ENCODE measurements at regions not wholly inside any gene's neighbourhood (a gene's known extent, or its start where the extent isn't known, plus 50 kb on each side); places are given as distances from the start of the nearest gene placed in this dataset.
"Not testable (repeated sequence)": the region's sequence is repeated elsewhere in the genome, so short reads cannot be mapped to it uniquely, and the experiment has no call there.

GRCh38 chr2:179322289-179322688 lies 57.7 kb upstream of the SESTD1 start:
- H3K9ac ChIP-seq (ENCODE audit: low read depth, low read length), result no peak overlapping the region
- H3K9me3 ChIP-seq (ENCODE audit: insufficient read depth, low read depth, low read length), result no peaks in the 10 kb centered on the region
- no peaks in the 10 kb centered on the region for H3K36me3 ChIP-seq (ENCODE audit: insufficient read depth, low read depth, low read length)
- no peaks in the 10 kb centered on the region for H3K4me1 ChIP-seq (ENCODE audit: insufficient read depth, low read length)
- no peak overlapping the region for H3K27ac ChIP-seq (ENCODE audit: low read length)
- no peaks in the 10 kb centered on the region for H3K27me3 ChIP-seq (ENCODE audit: insufficient read depth, low read length)
- no peak overlapping the region for H3K4me3 ChIP-seq (ENCODE audit: low read length)

GRCh38 chr2:179321034-179321433 lies 56.4 kb upstream of the SESTD1 start:
- H3K27me3 ChIP-seq (ENCODE audit: insufficient read depth, low read length); H3K4me3 ChIP-seq (ENCODE audit: low read length); H3K9ac ChIP-seq (ENCODE audit: low read depth, low read length); H3K4me1 ChIP-seq (ENCODE audit: insufficient read depth, low read length); H3K27ac ChIP-seq (ENCODE audit: low read length); H3K36me3 ChIP-seq (ENCODE audit: insufficient read depth, low read depth, low read length); H3K9me3 ChIP-seq (ENCODE audit: insufficient read depth, low read depth, low read length): not testable (repeated sequence)

- not testable (repeated sequence) for H3K9me3 ChIP-seq (ENCODE audit: insufficient read depth, low read depth, low read length); H3K36me3 ChIP-seq (ENCODE audit: insufficient read depth, low read depth, low read length); H3K27me3 ChIP-seq (ENCODE audit: insufficient read depth, low read length); H3K27ac ChIP-seq (ENCODE audit: low read length); H3K4me3 ChIP-seq (ENCODE audit: low read length); H3K9ac ChIP-seq (ENCODE audit: low read depth, low read length); H3K4me1 ChIP-seq (ENCODE audit: insufficient read depth, low read length)
Observed at GRCh38 chr2:179314729-179315128, 50.1 kb upstream of the SESTD1 start.
